ENCODE measurements at regions not wholly inside any gene's neighbourhood (a gene's known extent, or its start where the extent isn't known, plus 50 kb on each side); places are given as distances from the start of the nearest gene placed in this dataset.

GRCh38 chr9:105828171-105828570 is 133.8 kb downstream of the TMEM38B start:
- DNase-seq, result no peak

GRCh38 chr9:105828596-105829213 is 134.4 kb downstream of the TMEM38B start:
- no peak for DNase-seq

GRCh38 chr9:105830461-105830860 is 136.1 kb downstream of the TMEM38B start:
- DNase-seq, result no peak

GRCh38 chr9:105832096-105832710 is 137.9 kb downstream of the TMEM38B start:
- DNase-seq, result no peak

DNA sequence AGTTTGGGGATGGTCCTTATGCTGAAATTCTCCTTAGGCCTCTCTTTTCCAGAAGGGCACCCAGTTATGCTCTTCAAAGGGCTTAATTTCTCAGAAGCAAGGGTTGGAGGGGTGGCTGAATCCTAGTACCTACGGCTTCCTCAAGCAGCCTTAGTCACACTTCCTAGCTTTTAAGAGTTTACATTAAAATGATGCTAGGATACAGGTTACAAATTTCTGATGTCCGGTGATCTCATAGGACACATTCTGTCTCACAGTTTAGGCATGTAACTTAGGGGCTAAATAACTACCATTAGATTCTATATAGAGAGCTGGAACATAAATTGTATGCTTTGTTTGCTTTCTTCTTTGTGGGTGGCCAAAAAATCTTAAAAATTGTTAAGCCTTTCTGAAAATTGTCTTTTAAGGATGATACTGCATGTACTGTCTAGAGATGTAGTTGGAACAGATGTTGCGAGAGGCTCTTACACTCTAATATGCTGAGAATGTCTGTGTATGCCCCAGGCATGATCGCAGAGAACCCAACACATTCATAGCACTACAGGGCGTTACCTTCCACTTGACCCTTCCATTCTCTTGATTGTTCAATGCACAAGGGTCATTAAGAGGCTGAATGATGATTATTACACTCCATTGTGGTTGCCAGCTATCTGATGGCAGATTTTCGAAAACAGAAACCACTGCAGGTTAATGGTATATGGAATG is 139.1 kb downstream of the TMEM38B start:
- DNase-seq, result no peak

DNA sequence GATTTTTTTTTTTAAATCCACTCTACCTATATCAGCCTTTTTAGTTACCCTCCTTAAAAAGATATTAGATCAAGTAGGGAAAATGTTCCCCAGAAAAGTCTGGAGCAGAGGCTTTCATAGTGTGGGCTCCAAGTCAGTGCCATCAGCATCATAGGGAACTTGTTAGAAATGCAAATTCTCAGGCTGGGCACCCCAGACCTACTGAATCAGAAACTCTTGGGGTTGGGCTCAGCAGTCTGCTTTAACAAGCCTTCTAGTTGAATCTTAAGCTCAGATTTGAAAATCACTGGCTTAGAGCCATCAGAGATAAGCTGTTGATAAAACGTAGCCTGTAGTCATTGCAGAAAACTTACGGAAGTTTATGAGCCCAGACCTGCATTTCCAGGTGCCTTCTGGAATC is 140.1 kb downstream of the TMEM38B start:
- DNase-seq, result no peak

DNA sequence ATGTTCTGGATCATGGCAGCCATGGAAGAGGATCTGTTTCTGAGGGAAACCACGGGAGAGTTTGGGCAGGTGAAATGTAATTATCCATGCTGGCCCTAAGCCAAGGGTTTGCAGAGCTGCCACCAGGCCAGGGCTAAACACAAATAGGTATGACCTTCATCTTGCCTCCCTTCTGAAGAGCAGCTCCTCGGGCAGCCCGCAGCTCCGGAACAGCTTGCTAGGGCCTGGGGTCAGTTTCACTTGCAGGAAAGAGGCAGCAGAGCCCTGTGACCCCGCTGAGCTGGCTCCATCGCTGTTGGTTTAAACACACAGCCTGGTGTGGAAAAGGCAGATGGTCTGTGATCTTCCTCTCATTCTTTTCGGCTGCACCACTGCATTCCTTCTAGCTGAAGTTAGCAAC is 141.4 kb downstream of the TMEM38B start:
- DNase-seq, result no peak

DNA sequence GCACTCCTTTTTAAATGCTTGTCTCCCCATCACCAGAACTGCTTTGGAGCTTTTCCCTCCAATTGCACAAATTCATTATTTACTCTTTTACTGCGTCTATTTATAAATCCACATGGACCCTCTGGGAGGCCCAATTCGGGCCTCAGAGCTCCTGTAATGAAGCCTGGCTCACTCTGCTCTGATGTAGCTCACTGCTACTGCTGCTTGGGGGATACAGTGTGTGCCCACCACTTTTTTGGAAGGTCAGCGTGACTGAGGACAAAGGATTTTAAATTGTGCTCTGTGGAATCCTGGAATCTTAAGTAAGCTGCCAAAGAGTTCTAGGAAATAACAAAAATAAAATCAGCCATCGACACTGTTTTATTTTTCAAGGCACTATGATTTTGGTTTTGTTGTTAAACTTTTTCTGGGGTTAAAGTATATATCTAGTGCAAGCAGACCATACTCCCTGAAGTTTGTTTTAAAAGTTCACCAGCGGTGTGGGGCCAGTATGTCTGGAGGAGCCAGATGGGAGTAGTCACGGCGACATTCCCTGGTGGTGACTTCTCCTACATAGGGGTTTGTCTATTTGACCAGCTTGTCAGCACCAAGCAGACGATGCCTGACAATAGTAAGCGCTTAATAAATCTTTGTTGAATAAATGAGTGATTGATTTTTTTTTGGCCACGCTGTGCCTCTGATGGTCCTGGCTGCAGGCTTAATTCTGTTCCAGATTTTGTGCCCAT is 142.8 kb downstream of the TMEM38B start:
- DNase-seq, result no peak

DNA sequence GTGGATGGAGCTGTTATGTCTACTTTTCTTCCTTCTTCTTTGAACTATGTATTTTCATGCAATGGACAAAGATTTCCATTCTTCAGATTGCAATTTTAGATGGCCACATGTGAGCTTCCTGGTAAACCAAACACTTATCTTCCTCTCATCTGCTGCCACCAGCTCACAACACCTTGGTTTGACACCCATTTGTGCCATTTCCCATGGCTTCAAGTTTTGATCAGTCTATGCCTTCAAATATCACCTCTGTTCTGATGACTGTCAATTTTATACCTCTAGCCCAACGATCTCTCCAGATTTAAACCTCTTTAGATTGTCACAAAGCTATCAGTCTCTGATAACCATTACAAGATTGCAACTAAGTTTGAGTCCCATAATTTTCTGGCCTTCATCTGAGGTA is 147.2 kb downstream of the TMEM38B start:
- no peak for DNase-seq

- DNase-seq, result no peak
Measured at GRCh38 chr9:105842023-105842644, 147.8 kb downstream of the TMEM38B start.

- DNase-seq, result no peak
Measured at GRCh38 chr9:105846825-105847224, 152.5 kb downstream of the TMEM38B start.

DNA sequence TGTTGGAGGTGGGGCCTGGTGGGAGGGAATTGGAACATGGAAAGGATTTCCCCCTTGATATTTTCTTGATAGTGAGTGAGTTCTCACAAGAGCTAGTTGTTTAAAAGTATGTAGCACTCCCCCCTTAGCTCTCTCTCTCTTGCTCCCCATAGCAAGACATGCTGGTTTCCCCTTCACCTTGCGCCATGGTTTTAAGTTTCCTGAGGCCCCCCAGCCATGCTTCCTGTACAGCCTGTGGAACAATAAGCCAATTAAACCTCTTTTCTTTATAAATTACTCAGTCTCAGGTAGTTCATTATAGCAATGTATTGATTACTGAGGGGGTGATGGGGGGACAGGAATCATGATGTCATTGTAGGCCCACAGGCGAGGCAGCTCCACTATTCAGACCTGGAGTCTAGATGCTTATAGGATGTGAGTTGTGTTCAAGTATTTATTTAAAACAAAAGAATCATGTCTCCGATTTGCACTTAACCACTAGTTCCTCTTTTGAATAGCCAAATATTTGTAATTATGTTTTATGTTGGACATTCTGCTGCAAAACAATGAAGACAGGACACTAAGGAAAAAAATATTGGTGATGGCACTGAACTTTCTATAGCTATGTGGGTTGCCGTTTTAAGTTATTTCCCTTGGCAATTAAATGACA is 156.6 kb downstream of the TMEM38B start:
- DNase-seq, result no peak

- no peak for DNase-seq
Measured at GRCh38 chr9:105854026-105854782, 159.9 kb downstream of the TMEM38B start.

GRCh38 chr9:105854783-105855724 is 160.7 kb downstream of the TMEM38B start:
- no peak for DNase-seq

- no peak for DNase-seq
Measured at GRCh38 chr9:105855987-105856386, 161.6 kb downstream of the TMEM38B start.

GRCh38 chr9:105858006-105858690 is 163.8 kb downstream of the TMEM38B start:
- DNase-seq, result no peak

GRCh38 chr9:105858877-105859276 is 164.5 kb downstream of the TMEM38B start:
- no peak for DNase-seq

GRCh38 chr9:105859428-105860091 is 165.2 kb downstream of the TMEM38B start:
- DNase-seq, result no peak

GRCh38 chr9:105860516-105860915 is 166.2 kb downstream of the TMEM38B start:
- no peak for DNase-seq

Measured in effector CD8-positive, alpha-beta T cell (primary cell).